SH-SY5Y (cell line): ENCODE measurements at regions not wholly inside any gene's neighbourhood (a gene's known extent, or its start where the extent isn't known, plus 50 kb on each side); places are given as distances from the start of the nearest gene placed in this dataset.
A peak's percentile ranks its signal among the peaks of the same experiment; 100 is the strongest.

Source experiments
- GATA2 ChIP-seq: IDR thresholded peaks from 2 replicates; pipeline ENCODE4 v1.6.1; 2011; ENCODE audit warnings: mild to moderate bottlenecking, low read depth, low read length
- GATA3 ChIP-seq: IDR thresholded peaks from 2 replicates; pipeline ENCODE4 v1.6.1; 2011; ENCODE audit warnings: low read depth, mild to moderate bottlenecking, low read length, moderate library complexity

DNA sequence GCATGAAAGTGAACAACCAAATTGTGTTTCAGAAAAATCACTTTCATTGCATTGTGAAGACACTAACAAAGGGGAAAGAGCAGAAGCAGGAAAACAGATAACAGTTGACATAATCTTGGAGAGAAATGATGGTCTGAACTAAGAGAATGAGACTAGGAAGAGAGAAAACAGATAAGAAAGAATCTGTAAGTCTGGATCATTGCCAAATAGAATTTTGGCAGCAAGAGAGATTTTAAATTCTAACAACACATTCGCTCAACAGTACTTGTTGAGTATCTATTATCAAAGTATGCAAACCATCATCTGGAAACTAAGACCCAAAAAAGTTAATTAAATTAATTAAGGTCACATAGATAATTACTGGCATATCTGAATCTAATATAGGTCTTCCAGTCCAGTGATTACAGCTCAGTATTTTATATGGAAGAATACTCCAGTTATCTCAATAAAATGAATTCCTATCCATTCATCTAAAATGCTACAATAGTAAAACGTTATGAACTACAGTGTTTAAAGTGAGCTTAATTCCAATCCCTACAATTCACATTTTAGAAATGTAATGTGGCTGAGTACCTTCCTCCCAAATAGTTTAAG, 166.7 kb upstream of the FAT3 start:
- TF ChIP-seq GATA2 = 0 out of 2 replicates have a peak, but pooled peaks have one; percentile 25
- TF ChIP-seq GATA3 = peak; percentile 52; the same call in 1 of the 2 replicates
